DOHH2 (cell line): ENCODE measurements at regions not wholly inside any gene's neighbourhood (a gene's known extent, or its start where the extent isn't known, plus 50 kb on each side); places are given as distances from the start of the nearest gene placed in this dataset.

Experiments
- H3F3A ChIP-seq: fragments of 200-600 bp; sonication (generic), shearing (Covaris generic); 2 replicates; pipeline ENCODE4 v1.6.0; 2016; ENCODE audit warnings: antibody characterized with exemption, mild to moderate bottlenecking; ENCODE audit not compliant: control insufficient read depth, insufficient read depth
- H3K27ac ChIP-seq: fragments of 200-600 bp; sonication (generic); 2 replicates; pipeline ENCODE4 v1.5.1; 2014; ENCODE audit warnings: low read depth, mild to moderate bottlenecking, low read length, moderate library complexity
- H3K27me3 ChIP-seq: fragments of 200-600 bp; sonication (generic); 2 replicates; pipeline ENCODE4 v1.6.1; 2014; ENCODE audit warnings: mild to moderate bottlenecking, low read length, mixed read lengths; ENCODE audit not compliant: control insufficient read depth
- H3K36me3 ChIP-seq: fragments of 200-600 bp; sonication (generic); 2 replicates; pipeline ENCODE4 v1.6.1; 2014; ENCODE audit warnings: mild to moderate bottlenecking, low read length, moderate library complexity, mixed read lengths; ENCODE audit not compliant: control insufficient read depth
- H3K4me1 ChIP-seq: fragments of 200-600 bp; sonication (generic); 2 replicates; pipeline ENCODE4 v1.6.1; 2014; ENCODE audit warnings: mild to moderate bottlenecking, low read length, mixed read lengths; ENCODE audit not compliant: control insufficient read depth
- H3K4me2 ChIP-seq: fragments of 200-600 bp; sonication (generic); 2 replicates; pipeline ENCODE4 v1.6.0; 2014; ENCODE audit warnings: mild to moderate bottlenecking, low read length, moderate library complexity
- H3K4me3 ChIP-seq: fragments of 200-600 bp; sonication (generic); 2 replicates; pipeline ENCODE4 v1.5.1; 2014; ENCODE audit warnings: mild to moderate bottlenecking, low read length, mixed read lengths
- H3K79me2 ChIP-seq: fragments of 200-600 bp; sonication (generic); 2 replicates; pipeline ENCODE4 v1.6.1; 2014; ENCODE audit warnings: mild to moderate bottlenecking, low read length, mixed read lengths; ENCODE audit not compliant: control insufficient read depth
- H3K9me2 ChIP-seq: fragments of 200-600 bp; sonication (generic); replicated peaks from 2 replicates; pipeline ENCODE4 v1.6.1; 2014; ENCODE audit warnings: mild to moderate bottlenecking, low read length, mixed read lengths; ENCODE audit not compliant: control insufficient read depth
- H3K9me3 ChIP-seq: fragments of 200-600 bp; sonication (generic); 2 replicates; pipeline ENCODE4 v1.6.1; 2014; ENCODE audit warnings: antibody characterized with exemption, low read length, mixed read lengths; ENCODE audit not compliant: control insufficient read depth, insufficient read depth
- H4K20me1 ChIP-seq: fragments of 200-600 bp; sonication (generic); 2 replicates; pipeline ENCODE4 v1.6.0; 2014; ENCODE audit warnings: low read depth, mild to moderate bottlenecking, antibody characterized with exemption, low read length, moderate library complexity; ENCODE audit not compliant: control insufficient read depth, insufficient read depth
- EZH2phosphoT487 ChIP-seq: fragments of 200-600 bp; sonication (generic); IDR thresholded peaks from 2 replicates; pipeline ENCODE4 v1.6.1; 2017; ENCODE audit warnings: borderline replicate concordance, mild to moderate bottlenecking, antibody characterized with exemption, low read length, moderate library complexity, mixed read lengths
- TF ChIP-seq, protein P1 (sequence below): fragments of 200-600 bp; sonication (generic); IDR thresholded peaks from one replicate; pipeline ENCODE4 v1.5.1; 2014; ENCODE audit warnings: antibody characterized with exemption, mild to moderate bottlenecking, low read depth, low read length; ENCODE audit not compliant: poor library complexity, severe bottlenecking

DNA sequence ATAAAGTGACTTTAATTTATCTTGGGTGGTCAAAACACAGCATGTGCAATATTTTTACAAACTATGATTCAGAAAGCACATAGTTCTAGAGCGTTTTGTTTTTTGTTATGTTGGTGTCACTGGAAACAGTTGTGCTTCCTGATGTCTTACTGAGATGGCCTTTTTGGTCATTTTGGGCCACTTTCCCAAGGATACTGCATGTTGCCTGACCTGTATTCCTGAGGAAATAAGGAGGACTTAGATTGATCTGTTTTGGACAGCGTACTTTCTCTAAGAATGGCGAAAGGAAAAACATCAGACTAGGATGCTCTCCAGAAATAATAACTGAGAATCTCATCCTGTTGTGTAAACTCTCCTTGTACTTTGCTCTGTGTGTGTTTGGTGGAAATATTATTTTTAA lies 451.2 kb downstream of the USP25 start:
- H3K27me3 ChIP-seq = no peaks in the 10 kb centered on the region
- H3K4me2 ChIP-seq = no peak overlapping the region
- H3K9me2 ChIP-seq = no peaks in the 10 kb centered on the region; the same call in 1 of the 2 replicates
- H3K4me1 ChIP-seq = no peaks in the 10 kb centered on the region
- no peaks in the 10 kb centered on the region for H3F3A ChIP-seq
- no peaks in the 10 kb centered on the region for H3K9me3 ChIP-seq
- no peaks in the 10 kb centered on the region for H3K36me3 ChIP-seq
- no peak overlapping the region for H3K4me3 ChIP-seq
- no peak overlapping the region for H3K27ac ChIP-seq
- H3K79me2 ChIP-seq = no peaks in the 10 kb centered on the region
- TF ChIP-seq EZH2phosphoT487 = no peak
- TF ChIP-seq, protein P1, sequence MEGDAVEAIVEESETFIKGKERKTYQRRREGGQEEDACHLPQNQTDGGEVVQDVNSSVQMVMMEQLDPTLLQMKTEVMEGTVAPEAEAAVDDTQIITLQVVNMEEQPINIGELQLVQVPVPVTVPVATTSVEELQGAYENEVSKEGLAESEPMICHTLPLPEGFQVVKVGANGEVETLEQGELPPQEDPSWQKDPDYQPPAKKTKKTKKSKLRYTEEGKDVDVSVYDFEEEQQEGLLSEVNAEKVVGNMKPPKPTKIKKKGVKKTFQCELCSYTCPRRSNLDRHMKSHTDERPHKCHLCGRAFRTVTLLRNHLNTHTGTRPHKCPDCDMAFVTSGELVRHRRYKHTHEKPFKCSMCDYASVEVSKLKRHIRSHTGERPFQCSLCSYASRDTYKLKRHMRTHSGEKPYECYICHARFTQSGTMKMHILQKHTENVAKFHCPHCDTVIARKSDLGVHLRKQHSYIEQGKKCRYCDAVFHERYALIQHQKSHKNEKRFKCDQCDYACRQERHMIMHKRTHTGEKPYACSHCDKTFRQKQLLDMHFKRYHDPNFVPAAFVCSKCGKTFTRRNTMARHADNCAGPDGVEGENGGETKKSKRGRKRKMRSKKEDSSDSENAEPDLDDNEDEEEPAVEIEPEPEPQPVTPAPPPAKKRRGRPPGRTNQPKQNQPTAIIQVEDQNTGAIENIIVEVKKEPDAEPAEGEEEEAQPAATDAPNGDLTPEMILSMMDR = no peak
- no peaks in the 10 kb centered on the region for H4K20me1 ChIP-seq

DNA sequence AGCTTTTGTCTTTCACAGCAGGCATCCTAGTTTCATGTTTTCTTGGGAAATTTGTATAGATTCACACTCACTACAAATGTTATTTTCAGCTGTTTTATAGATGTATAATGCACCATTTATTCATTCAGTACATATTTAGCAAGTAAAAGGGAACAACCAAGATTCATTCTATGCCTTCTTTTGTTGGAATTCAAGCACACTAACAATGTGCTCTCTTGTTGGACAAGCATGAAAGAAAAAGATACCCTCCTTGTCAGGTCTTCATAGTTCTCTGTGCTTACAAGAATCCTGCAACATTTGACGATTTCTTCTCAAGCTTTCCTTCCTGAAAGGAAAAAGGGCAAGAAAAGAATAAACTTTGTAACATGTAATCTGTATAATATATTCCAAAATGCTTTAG lies 456.0 kb downstream of the USP25 start:
- TF ChIP-seq, protein P1 = no peak
- no peak for TF ChIP-seq EZH2phosphoT487
- no peaks in the 10 kb centered on the region for H3K36me3 ChIP-seq
- no peaks in the 10 kb centered on the region for H3K9me2 ChIP-seq
- H3K9me3 ChIP-seq = no peaks in the 10 kb centered on the region
- no peak overlapping the region for H3K27ac ChIP-seq
- H3K4me3 ChIP-seq = no peak overlapping the region
- no peaks in the 10 kb centered on the region for H3K79me2 ChIP-seq
- H3K27me3 ChIP-seq = no peaks in the 10 kb centered on the region
- H3K4me2 ChIP-seq = no peak overlapping the region
- no peaks in the 10 kb centered on the region for H4K20me1 ChIP-seq
- H3F3A ChIP-seq = no peaks in the 10 kb centered on the region
- no peaks in the 10 kb centered on the region for H3K4me1 ChIP-seq

GRCh38 chr21:16186742-16187141 lies 457.0 kb downstream of the USP25 start:
- Histone ChIP-seq H3K27ac (no peak overlapping the region), H3K79me2 (no peaks in the 10 kb centered on the region), H3F3A (no peaks in the 10 kb centered on the region), H3K27me3 (no peaks in the 10 kb centered on the region), H3K9me2 (no peaks in the 10 kb centered on the region), H3K4me1 (no peaks in the 10 kb centered on the region), H3K9me3 (no peaks in the 10 kb centered on the region), H4K20me1 (no peaks in the 10 kb centered on the region), H3K36me3 (no peaks in the 10 kb centered on the region), H3K4me3 (no peak overlapping the region), H3K4me2 (no peak overlapping the region)
- TF ChIP-seq, protein P1 = no peak
- no peak for TF ChIP-seq EZH2phosphoT487
